Epithelial cell of esophagus (primary cell): ENCODE measurements at regions not wholly inside any gene's neighbourhood (a gene's known extent, or its start where the extent isn't known, plus 50 kb on each side); places are given as distances from the start of the nearest gene placed in this dataset.
A peak's percentile ranks its signal among the peaks of the same experiment; 100 is the strongest.
"Not testable (repeated sequence)": the region's sequence is repeated elsewhere in the genome, so short reads cannot be mapped to it uniquely, and the experiment has no call there.

Source experiments
- DNase-seq: peaks from one replicate; pipeline ENCODE4 v3.0.0; 2010; ENCODE audit warnings: low read depth
- H3K4me3 ChIP-seq: 2 replicates; pipeline ENCODE4 v1.5.1; 2011; ENCODE audit warnings: mild to moderate bottlenecking, low read length, control low read depth
- CTCF ChIP-seq: IDR thresholded peaks from 2 replicates; pipeline ENCODE4 v1.5.1; 2011; ENCODE audit warnings: low read depth, mild to moderate bottlenecking, low read length, control low read depth, inconsistent platforms; ENCODE audit not compliant: insufficient read depth; ENCODE audit errors: missing control alignments

- TF ChIP-seq CTCF, result no peak
- no peak overlapping the region for H3K4me3 ChIP-seq
- no peak for DNase-seq
Observed at GRCh38 chr4:170389411-170389810, 299.7 kb upstream of the AADAT start.

GRCh38 chr4:170388255-170388654, 298.5 kb upstream of the AADAT start:
- no peak overlapping the region for H3K4me3 ChIP-seq
- no peak for DNase-seq
- TF ChIP-seq CTCF, result no peak

- TF ChIP-seq CTCF, result no peak
- no peak overlapping the region for H3K4me3 ChIP-seq
- DNase-seq, result peak; percentile 7
Observed at GRCh38 chr4:170386971-170387370, 297.2 kb upstream of the AADAT start.

- no peak for DNase-seq
- no peak overlapping the region for H3K4me3 ChIP-seq
Observed at GRCh38 chr4:170386511-170386910, 296.8 kb upstream of the AADAT start.

GRCh38 chr4:170374770-170375169, 285.0 kb upstream of the AADAT start:
- H3K4me3 ChIP-seq, result no peak overlapping the region
- TF ChIP-seq CTCF, result peak; percentile 41
- DNase-seq, result peak; percentile 65

More at GRCh38 chr4:170386511-170386910, 296.8 kb upstream of the AADAT start:
- TF ChIP-seq CTCF, result no peak

- H3K4me3 ChIP-seq, result no peak overlapping the region
- TF ChIP-seq CTCF, result no peak
- no peak for DNase-seq
Observed at GRCh38 chr4:170348945-170349344, 259.2 kb upstream of the AADAT start.

GRCh38 chr4:170347191-170347590, 257.4 kb upstream of the AADAT start:
- DNase-seq, H3K4me3 ChIP-seq: not testable (repeated sequence)

GRCh38 chr4:170339522-170339921, 249.8 kb upstream of the AADAT start:
- peak; percentile 20 for DNase-seq
- H3K4me3 ChIP-seq, result no peak overlapping the region
- no peak for TF ChIP-seq CTCF
